Endodermal cell (in vitro differentiated cells): ENCODE measurements at regions not wholly inside any gene's neighbourhood (a gene's known extent, or its start where the extent isn't known, plus 50 kb on each side); places are given as distances from the start of the nearest gene placed in this dataset.

Experiments used
- DNase-seq: peaks from one replicate; pipeline ENCODE4 v3.0.0-alpha.2; 2017
- H3K27ac ChIP-seq: 2 replicates; pipeline ENCODE4 v1.5.1; 2013; ENCODE audit warnings: mild to moderate bottlenecking, low read depth, low read length, moderate library complexity
- H3K27me3 ChIP-seq: 2 replicates; pipeline ENCODE4 v1.6.1; 2013; ENCODE audit warnings: mild to moderate bottlenecking, low read length, moderate library complexity; ENCODE audit not compliant: insufficient read depth, control insufficient read depth, poor library complexity, severe bottlenecking
- H3K36me3 ChIP-seq: 2 replicates; pipeline ENCODE4 v1.7.0; 2013; ENCODE audit warnings: mild to moderate bottlenecking, low read length, moderate library complexity; ENCODE audit not compliant: control insufficient read depth, insufficient read depth
- H3K4me1 ChIP-seq: one replicate; pipeline ENCODE4 v1.7.0; 2013; ENCODE audit warnings: low read length; ENCODE audit not compliant: control insufficient read depth, insufficient read depth
- H3K4me3 ChIP-seq: 2 replicates; pipeline ENCODE4 v1.5.1; 2013; ENCODE audit warnings: mild to moderate bottlenecking, low read length, moderate library complexity
- H3K9ac ChIP-seq: 2 replicates; pipeline ENCODE4 v1.6.1; 2013; ENCODE audit warnings: mild to moderate bottlenecking, low read length, moderate library complexity; ENCODE audit not compliant: poor library complexity, severe bottlenecking; ENCODE audit errors: extremely low read depth
- H3K9me3 ChIP-seq: 2 replicates; pipeline ENCODE4 v1.6.1; 2013; ENCODE audit warnings: mild to moderate bottlenecking, low read length, moderate library complexity; ENCODE audit not compliant: control insufficient read depth
- H3K27ac Mint-ChIP-seq: 2 replicates; pipeline ENCODE4 v1.8.0; 2020; ENCODE audit warnings: mixed read lengths
- H3K27me3 Mint-ChIP-seq: 2 replicates; pipeline ENCODE4 v1.8.0; 2021; ENCODE audit warnings: mild to moderate bottlenecking, mixed read lengths; ENCODE audit not compliant: insufficient read depth
- H3K36me3 Mint-ChIP-seq: 2 replicates; pipeline ENCODE4 v1.8.0; 2020; ENCODE audit warnings: low read depth, mixed read lengths
- H3K4me1 Mint-ChIP-seq: 2 replicates; pipeline ENCODE4 v1.8.0; 2020; ENCODE audit warnings: mixed read lengths
- H3K4me3 Mint-ChIP-seq: 2 replicates; pipeline ENCODE4 v1.8.0; 2020; ENCODE audit warnings: mild to moderate bottlenecking, moderate library complexity, mixed read lengths
- H3K9me3 Mint-ChIP-seq: 2 replicates; pipeline ENCODE4 v1.8.0; 2020; ENCODE audit warnings: mild to moderate bottlenecking, mixed read lengths
- CTCF ChIP-seq: fragments of 200-600 bp; sonication (generic); conservative IDR thresholded peaks from 2 replicates; pipeline ENCODE4 v1.5.0; 2021; ENCODE audit warnings: antibody characterized with exemption, mild to moderate bottlenecking
- WGBS, 2 experiments: methylation state at CpG; one replicate each; pipeline versions ENCODE4 v1.1.5 to v1.1.7; 2013; ENCODE audit warnings: missing lambda C conversion rate in 2 of 2, mixed read lengths in 1 of 2; ENCODE audit not compliant: insufficient coverage in 1 of 2, insufficient read length in 1 of 2; 5-methylcytosine and 5-hydroxymethylcytosine counted together

GRCh38 chr19:28586474-28586873 lies 626.5 kb downstream of the UQCRFS1 start:
- no peaks in the 10 kb centered on the region for H3K36me3 ChIP-seq
- H3K9ac ChIP-seq = no peak overlapping the region
- no peaks in the 10 kb centered on the region for H3K27me3 ChIP-seq
- H3K4me3 Mint-ChIP-seq = no peak overlapping the region
- no peak overlapping the region for H3K27ac Mint-ChIP-seq
- WGBS, 2 experiments = 84 to 86% methylated on average over 7 of the region's 7 CpGs
- H3K9me3 ChIP-seq = no peaks in the 10 kb centered on the region
- H3K4me1 Mint-ChIP-seq = peaks cover 8% of the 10 kb centered on the region
- H3K4me1 ChIP-seq = no peaks in the 10 kb centered on the region
- H3K4me3 ChIP-seq = no peak overlapping the region
- H3K36me3 Mint-ChIP-seq = no peaks in the 10 kb centered on the region
- no peak for DNase-seq
- H3K27me3 Mint-ChIP-seq = no peaks in the 10 kb centered on the region
- no peak for TF ChIP-seq CTCF
- H3K27ac ChIP-seq = no peak overlapping the region
- no peaks in the 10 kb centered on the region for H3K9me3 Mint-ChIP-seq

GRCh38 chr19:28585796-28586195 lies 627.2 kb downstream of the UQCRFS1 start:
- no peak for TF ChIP-seq CTCF
- no peak for DNase-seq
- H3K27ac Mint-ChIP-seq = no peak overlapping the region
- no peak overlapping the region for H3K9ac ChIP-seq
- no peaks in the 10 kb centered on the region for H3K27me3 Mint-ChIP-seq
- no peak overlapping the region for H3K4me3 ChIP-seq
- no peaks in the 10 kb centered on the region for H3K36me3 Mint-ChIP-seq
- H3K4me3 Mint-ChIP-seq = no peak overlapping the region
- no peaks in the 10 kb centered on the region for H3K36me3 ChIP-seq
- no peak overlapping the region for H3K27ac ChIP-seq
- H3K27me3 ChIP-seq = no peaks in the 10 kb centered on the region
- H3K9me3 Mint-ChIP-seq = no peaks in the 10 kb centered on the region
- H3K9me3 ChIP-seq = no peaks in the 10 kb centered on the region
- 73 to 77% methylated on average over 2 to 4 of the region's 4 CpGs for WGBS, 2 experiments
- no peaks in the 10 kb centered on the region for H3K4me1 ChIP-seq
- peaks cover 11% of the 10 kb centered on the region for H3K4me1 Mint-ChIP-seq

GRCh38 chr19:28583713-28584112 lies 629.2 kb downstream of the UQCRFS1 start:
- no peak overlapping the region for H3K4me3 ChIP-seq
- H3K27me3 ChIP-seq = no peaks in the 10 kb centered on the region
- H3K4me1 ChIP-seq = no peaks in the 10 kb centered on the region
- H3K27ac Mint-ChIP-seq = no peak overlapping the region
- no peaks in the 10 kb centered on the region for H3K36me3 Mint-ChIP-seq
- no peaks in the 10 kb centered on the region for H3K36me3 ChIP-seq
- no peaks in the 10 kb centered on the region for H3K9me3 Mint-ChIP-seq
- no peak overlapping the region for H3K4me3 Mint-ChIP-seq
- WGBS, 2 experiments = 85 to 94% methylated on average over 7 to 8 of the region's 8 CpGs
- H3K4me1 Mint-ChIP-seq = peaks cover 18% of the 10 kb centered on the region
- H3K27ac ChIP-seq = no peak overlapping the region
- H3K9me3 ChIP-seq = no peaks in the 10 kb centered on the region
- no peak for TF ChIP-seq CTCF
- H3K9ac ChIP-seq = no peak overlapping the region
- H3K27me3 Mint-ChIP-seq = no peaks in the 10 kb centered on the region
- no peak for DNase-seq
